Adrenal gland (tissue), 9 donors: ENCODE measurements at regions not wholly inside any gene's neighbourhood (a gene's known extent, or its start where the extent isn't known, plus 50 kb on each side); places are given as distances from the start of the nearest gene placed in this dataset.

Source experiments
- DNase-seq, 7 donors: peaks; one replicate each; pipeline ENCODE4 v3.0.0-alpha.2; 2019 to 2020
- H3K27ac ChIP-seq, 5 donors: fragments of 200-600 bp; sonication (generic) in 4 of 5; 1 replicate in 3 of 5; 2 replicates in 2 of 5; pipeline versions ENCODE4 v1.5.1 to v1.8.0; 2016 to 2020; ENCODE audit warnings: mild to moderate bottlenecking in 1 of 5
- H3K27me3 ChIP-seq: fragments of 200-600 bp; 2 replicates; pipeline ENCODE4 v1.8.0; 2021
- H3K36me3 ChIP-seq, 2 donors: fragments of 200-600 bp; replicated peaks in 1 of 2; 1 replicate in 1 of 2; 2 replicates in 1 of 2; pipeline versions ENCODE4 v1.5.1 to v1.8.0; 2018 to 2022
- H3K4me1 ChIP-seq, 2 donors: fragments of 200-600 bp; replicated peaks in 1 of 2; 1 replicate in 1 of 2; 2 replicates in 1 of 2; pipeline versions ENCODE4 v1.5.1 to v1.8.0; 2018 to 2021
- H3K4me3 ChIP-seq, 4 donors: fragments of 200-600 bp; sonication (generic) in 3 of 4; one replicate each; pipeline ENCODE4 v1.5.1; 2016 to 2018
- H3K9me3 ChIP-seq, 3 donors: fragments of 200-600 bp; sonication (generic) in 1 of 3; replicated peaks in 1 of 3; 1 replicate in 2 of 3; 2 replicates in 1 of 3; pipeline versions ENCODE4 v1.5.1 to v1.8.0; 2016 to 2021
- CTCF ChIP-seq, 6 experiments: fragments of 450-650 bp in 4 of 6; fragments of 200-600 bp in 2 of 6; sonication (generic) in 1 of 6; IDR thresholded peaks; 1 replicate in 5 of 6; 2 replicates in 1 of 6; pipeline versions ENCODE4 v1.5.1 to v1.8.0; 2016 to 2021; ENCODE audit warnings: antibody characterized with exemption in 6 of 6, mild to moderate bottlenecking in 2 of 6, moderate library complexity in 1 of 6
- POLR2A ChIP-seq, 2 donors: fragments of 450-650 bp; IDR thresholded peaks; one replicate each; pipeline ENCODE4 v1.6.1; 2017; ENCODE audit warnings: antibody characterized with exemption in 2 of 2, mild to moderate bottlenecking in 2 of 2, moderate library complexity in 1 of 2
- WGBS, 4 donors: extraction: QIAGEN DNeasy Blood & Tissue Kit in 2 of 4; methylation state at CpG; one replicate each; pipeline versions ENCODE4 v1.1.5 to v1.1.7; 2013 to 2017; 5-methylcytosine and 5-hydroxymethylcytosine counted together
- intact Hi-C, 2 donors: fragments of 100-400 bp; cut with DNase I; formaldehyde crosslinking; loops; one replicate each; pipeline versions ENCODE4 v1.14.1 to v1.15.0; 2022 to 2023
- donor health status: healthy with polysubstance abuse.
- donor health status: Bipolar disorder and iron deficiency.
- donor health status: DM: yes; HTN: yes; CAD: no.
- donor health status: DM: no; HTN: no; CAD: no.
- donor health status: DM: no; HTN: no; CAD: no.

DNA sequence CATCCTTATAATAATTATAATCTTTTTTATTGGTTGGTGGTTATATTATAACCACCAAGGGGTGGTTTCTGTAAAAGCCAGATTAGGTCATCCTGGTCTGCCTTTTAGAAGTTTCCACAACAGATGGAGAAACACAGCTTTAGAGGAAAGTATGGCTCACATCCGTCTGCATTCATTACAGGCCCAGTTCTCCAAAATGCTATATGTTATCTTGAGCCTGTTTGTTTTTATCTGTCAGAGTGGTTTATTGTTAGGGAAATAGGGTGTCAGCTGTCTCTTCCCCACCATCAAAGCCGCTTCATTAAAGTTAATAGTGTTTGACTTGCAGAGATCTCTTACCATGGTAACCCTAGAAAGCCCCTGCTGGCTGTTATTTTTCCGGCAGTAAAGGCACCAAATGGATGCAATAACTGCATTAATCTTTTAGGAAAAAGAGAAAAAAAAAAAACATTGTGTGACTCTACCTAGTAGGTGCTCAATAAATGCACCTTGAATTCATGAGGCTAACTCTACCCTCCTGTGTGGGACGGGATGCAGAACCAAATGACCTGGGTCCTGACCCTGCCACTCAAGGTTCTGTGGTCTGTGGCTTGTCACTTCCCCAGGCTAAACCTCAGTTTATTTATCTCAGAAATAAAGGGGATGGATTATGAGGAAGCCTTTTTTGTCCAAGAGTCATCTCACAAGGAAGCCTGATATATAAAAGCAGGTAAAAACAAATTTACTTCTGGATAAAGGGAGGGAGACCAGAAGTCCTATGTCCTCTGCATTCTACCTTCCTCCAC lies 118.3 kb downstream of the WT1 start:
- no peak overlapping the region for H3K27ac ChIP-seq
- no peak for DNase-seq
- no peaks in the 10 kb centered on the region for H3K27me3 ChIP-seq
- TF ChIP-seq CTCF (IDR thresholded peaks at IDR 0.05) (no peak), POLR2A (IDR thresholded peaks at IDR 0.05) (no peak)
- intact Hi-C loops = no loop called here
- no peaks in the 10 kb centered on the region for H3K4me1 ChIP-seq
- no peak overlapping the region for H3K4me3 ChIP-seq
- no peaks in the 10 kb centered on the region for H3K36me3 ChIP-seq
- WGBS, 4 donors = 72 to 83% (median 81%) methylated on average over 4 of the region's 4 CpGs
- H3K9me3 ChIP-seq = no peaks in the 10 kb centered on the region

- no peak for TF ChIP-seq POLR2A (IDR thresholded peaks at IDR 0.05)
- no peak for TF ChIP-seq CTCF (IDR thresholded peaks at IDR 0.05)
- Histone ChIP-seq H3K27ac (no peak overlapping the region), H3K4me1 (no peaks in the 10 kb centered on the region), H3K36me3 (no peaks in the 10 kb centered on the region), H3K27me3 (no peaks in the 10 kb centered on the region), H3K9me3 (no peaks in the 10 kb centered on the region), H3K4me3 (no peak overlapping the region)
- intact Hi-C loops = no loop called here
- no peak for DNase-seq
- WGBS, 4 donors = 80 to 90% (median 83%) methylated on average over 1 of the region's 1 CpG
Measured at GRCh38 chr11:32317643-32318042, 117.7 kb downstream of the WT1 start.

GRCh38 chr11:32318071-32319055 lies 117.0 kb downstream of the WT1 start:
- Histone ChIP-seq H3K27me3 (no peaks in the 10 kb centered on the region), H3K4me1 (no peaks in the 10 kb centered on the region), H3K4me3 (no peak overlapping the region), H3K36me3 (no peaks in the 10 kb centered on the region), H3K27ac (no peak overlapping the region), H3K9me3 (no peaks in the 10 kb centered on the region)
- no peak for TF ChIP-seq CTCF (IDR thresholded peaks at IDR 0.05)
- no peak for TF ChIP-seq POLR2A (IDR thresholded peaks at IDR 0.05)
- 81 to 88% (median 86%) methylated on average over 5 of the region's 5 CpGs for WGBS, 4 donors
- DNase-seq = no peak
- intact Hi-C loops = no loop called here

DNA sequence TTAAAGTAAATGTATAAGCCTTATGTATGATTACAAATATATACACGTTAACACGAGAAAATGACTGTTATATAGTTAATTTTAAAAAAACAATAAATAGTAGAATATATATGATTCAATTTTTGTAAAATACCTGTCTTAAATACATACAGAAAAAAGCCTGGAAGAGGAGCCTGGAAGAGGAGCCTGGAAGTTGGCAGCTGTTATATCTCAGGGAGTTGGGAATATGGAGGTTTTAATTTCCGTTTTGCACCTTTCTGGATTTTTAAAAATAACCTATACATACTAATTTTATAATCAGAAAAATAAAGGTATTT lies 111.6 kb downstream of the WT1 start:
- H3K4me1 ChIP-seq = no peaks in the 10 kb centered on the region
- no peak for TF ChIP-seq CTCF (IDR thresholded peaks at IDR 0.05)
- TF ChIP-seq POLR2A (IDR thresholded peaks at IDR 0.05) = no peak
- no peak for DNase-seq
- no peak overlapping the region for H3K27ac ChIP-seq
- no peak overlapping the region for H3K4me3 ChIP-seq
- 7 to 9% (median 8%) methylated on average over 3 of the region's 3 CpGs for WGBS, 4 donors
- intact Hi-C loops = loop anchor here in 1 of 2 donors (5.0 kb wide), 1 partner anchor 469 kb away; the partner anchor contains the start of gene CCDC73
- no peaks in the 10 kb centered on the region for H3K36me3 ChIP-seq
- no peaks in the 10 kb centered on the region for H3K9me3 ChIP-seq
- peaks cover 4% of the 10 kb centered on the region for H3K27me3 ChIP-seq
